ENCODE measurements at regions not wholly inside any gene's neighbourhood (a gene's known extent, or its start where the extent isn't known, plus 50 kb on each side); places are given as distances from the start of the nearest gene placed in this dataset.

- no peak for ATAC-seq
- WGBS (ENCODE audit: insufficient coverage, low coverage, missing lambda C conversion rate): 0% methylated on average over 4 of the region's 4 CpGs
- no peak for TF ChIP-seq RREB1 (CRISPR knock-in tag; IDR thresholded peaks at IDR 0.05)
- TF ChIP-seq, protein P1, sequence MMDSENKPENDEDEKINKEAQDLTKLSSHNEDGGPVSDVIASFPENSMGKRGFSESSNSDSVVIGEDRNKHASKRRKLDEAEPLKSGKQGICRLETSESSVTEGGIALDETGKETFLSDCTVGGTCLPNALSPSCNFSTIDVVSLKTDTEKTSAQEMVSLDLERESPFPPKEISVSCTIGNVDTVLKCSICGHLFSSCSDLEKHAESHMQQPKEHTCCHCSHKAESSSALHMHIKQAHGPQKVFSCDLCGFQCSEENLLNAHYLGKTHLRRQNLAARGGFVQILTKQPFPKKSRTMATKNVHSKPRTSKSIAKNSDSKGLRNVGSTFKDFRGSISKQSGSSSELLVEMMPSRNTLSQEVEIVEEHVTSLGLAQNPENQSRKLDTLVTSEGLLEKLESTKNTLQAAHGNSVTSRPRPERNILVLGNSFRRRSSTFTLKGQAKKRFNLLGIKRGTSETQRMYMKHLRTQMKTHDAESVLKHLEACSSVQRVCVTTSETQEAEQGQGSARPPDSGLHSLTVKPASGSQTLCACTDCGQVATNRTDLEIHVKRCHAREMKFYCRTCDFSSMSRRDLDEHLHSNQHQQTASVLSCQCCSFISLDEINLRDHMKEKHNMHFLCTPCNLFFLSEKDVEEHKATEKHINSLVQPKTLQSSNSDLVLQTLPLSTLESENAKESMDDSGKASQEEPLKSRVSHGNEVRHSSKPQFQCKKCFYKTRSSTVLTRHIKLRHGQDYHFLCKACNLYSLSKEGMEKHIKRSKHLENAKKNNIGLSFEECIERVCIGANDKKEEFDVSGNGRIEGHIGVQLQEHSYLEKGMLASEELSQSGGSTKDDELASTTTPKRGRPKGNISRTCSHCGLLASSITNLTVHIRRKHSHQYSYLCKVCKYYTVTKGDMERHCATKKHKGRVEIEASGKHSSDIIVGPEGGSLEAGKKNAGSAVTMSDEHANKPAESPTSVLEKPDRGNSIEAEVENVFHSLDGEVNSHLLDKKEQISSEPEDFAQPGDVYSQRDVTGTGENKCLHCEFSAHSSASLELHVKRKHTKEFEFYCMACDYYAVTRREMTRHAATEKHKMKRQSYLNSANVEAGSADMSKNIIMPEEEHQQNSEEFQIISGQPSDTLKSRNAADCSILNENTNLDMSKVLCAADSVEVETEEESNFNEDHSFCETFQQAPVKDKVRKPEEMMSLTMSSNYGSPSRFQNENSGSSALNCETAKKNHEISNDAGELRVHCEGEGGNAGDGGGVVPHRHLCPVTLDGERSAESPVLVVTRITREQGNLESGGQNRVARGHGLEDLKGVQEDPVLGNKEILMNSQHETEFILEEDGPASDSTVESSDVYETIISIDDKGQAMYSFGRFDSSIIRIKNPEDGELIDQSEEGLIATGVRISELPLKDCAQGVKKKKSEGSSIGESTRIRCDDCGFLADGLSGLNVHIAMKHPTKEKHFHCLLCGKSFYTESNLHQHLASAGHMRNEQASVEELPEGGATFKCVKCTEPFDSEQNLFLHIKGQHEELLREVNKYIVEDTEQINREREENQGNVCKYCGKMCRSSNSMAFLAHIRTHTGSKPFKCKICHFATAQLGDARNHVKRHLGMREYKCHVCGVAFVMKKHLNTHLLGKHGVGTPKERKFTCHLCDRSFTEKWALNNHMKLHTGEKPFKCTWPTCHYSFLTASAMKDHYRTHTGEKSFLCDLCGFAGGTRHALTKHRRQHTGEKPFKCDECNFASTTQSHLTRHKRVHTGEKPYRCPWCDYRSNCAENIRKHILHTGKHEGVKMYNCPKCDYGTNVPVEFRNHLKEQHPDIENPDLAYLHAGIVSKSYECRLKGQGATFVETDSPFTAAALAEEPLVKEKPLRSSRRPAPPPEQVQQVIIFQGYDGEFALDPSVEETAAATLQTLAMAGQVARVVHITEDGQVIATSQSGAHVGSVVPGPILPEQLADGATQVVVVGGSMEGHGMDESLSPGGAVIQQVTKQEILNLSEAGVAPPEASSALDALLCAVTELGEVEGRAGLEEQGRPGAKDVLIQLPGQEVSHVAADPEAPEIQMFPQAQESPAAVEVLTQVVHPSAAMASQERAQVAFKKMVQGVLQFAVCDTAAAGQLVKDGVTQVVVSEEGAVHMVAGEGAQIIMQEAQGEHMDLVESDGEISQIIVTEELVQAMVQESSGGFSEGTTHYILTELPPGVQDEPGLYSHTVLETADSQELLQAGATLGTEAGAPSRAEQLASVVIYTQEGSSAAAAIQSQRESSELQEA (IDR thresholded peaks at IDR 0.05; ENCODE audit: low read depth): no peak
- no peak for TF ChIP-seq ZNF695 (CRISPR knock-in tag; IDR thresholded peaks at IDR 0.05)
- TF ChIP-seq ELF2 (CRISPR knock-in tag; IDR thresholded peaks at IDR 0.05): no peak
- TF ChIP-seq C11orf30 (IDR thresholded peaks at IDR 0.05; ENCODE audit: low read depth): no peak
- TF ChIP-seq SRSF1 (IDR thresholded peaks at IDR 0.05; ENCODE audit: low read depth, low read length): no peak
- TF ChIP-seq ZNF121 (CRISPR knock-in tag; conservative IDR thresholded peaks at IDR 0.05): no peak
- TF ChIP-seq ZNF764 (CRISPR knock-in tag; IDR thresholded peaks at IDR 0.05; ENCODE audit: low read depth): no peak
- TF ChIP-seq ZBTB17 (CRISPR knock-in tag; IDR thresholded peaks at IDR 0.05): no peak
Observed at GRCh38 chr20:40771308-40771610, 82.2 kb upstream of the MAFB start.

More at GRCh38 chr20:40771308-40771610, 82.2 kb upstream of the MAFB start:
- no peaks in the 10 kb centered on the region for H3K79me2 ChIP-seq (ENCODE audit: control insufficient read depth, insufficient read depth, low read length)
- H3K9ac ChIP-seq (ENCODE audit: insufficient read depth in 1 of 2, low read depth in 2 of 2, low read length in 2 of 2): no peak overlapping the region; a peak in 1 of 4 replicates
- FAIRE-seq: no peak
- no TSS peak for BruUV-seq (replicated peaks)
- no peak overlapping the region for H3K4me3 ChIP-seq
- intact Hi-C loops (cut with micrococcal nuclease): no loop called here
- CTCF ChIA-PET (ENCODE audit: low intra/inter-chr PET ratio): no interaction called here
- no peak overlapping the region for H2AFZ ChIP-seq (ENCODE audit: low read depth, low read length)
- no peaks in the 10 kb centered on the region for H3K9me1 ChIP-seq (ENCODE audit: control insufficient read depth, insufficient read depth, low read length)
- in situ Hi-C loops (cut with MboI): no loop called here
- POLR2A ChIA-PET: no interaction called here
- H3K4me1 ChIP-seq (replicated peaks in 1 of 2; ENCODE audit: control insufficient read depth in 2 of 2, insufficient read depth in 2 of 2, low read length in 2 of 2): no peaks in the 10 kb centered on the region
- H3K27me3 ChIP-seq (ENCODE audit: control insufficient read depth in 2 of 2, insufficient read depth in 2 of 2, low read length in 2 of 2): no peaks in the 10 kb centered on the region
- no peaks in the 10 kb centered on the region for H4K20me1 ChIP-seq (replicated peaks; ENCODE audit: control insufficient read depth, insufficient read depth, low read length)
- no peaks in the 10 kb centered on the region for H3K9me3 ChIP-seq (replicated peaks; ENCODE audit: control insufficient read depth, insufficient read depth, low read depth, low read length)
- DNase-seq (ENCODE audit: extremely low read depth in 1 of 4, low spot score in 3 of 4): no peak
- H3K27ac ChIP-seq (ENCODE audit: extremely low read depth, low read depth, low read length): no peak overlapping the region
- no peak overlapping the region for H3K4me2 ChIP-seq (ENCODE audit: insufficient read depth, low read length)
- H3K36me3 ChIP-seq (ENCODE audit: control insufficient read depth, insufficient read depth, low read length): no peaks in the 10 kb centered on the region

Data from K562 (cell line).